Adipocyte (in vitro differentiated cells): ENCODE measurements at regions not wholly inside any gene's neighbourhood (a gene's known extent, or its start where the extent isn't known, plus 50 kb on each side); places are given as distances from the start of the nearest gene placed in this dataset.
"Not testable (repeated sequence)": the region's sequence is repeated elsewhere in the genome, so short reads cannot be mapped to it uniquely, and the experiment has no call there.

Experiments
- DNase-seq: peaks from one replicate; pipeline ENCODE4 v3.0.0-alpha.2; 2015; ENCODE audit warnings: low read depth
- H3K27me3 ChIP-seq: replicated peaks from 2 replicates; pipeline ENCODE4 v1.7.0; 2013; ENCODE audit warnings: mild to moderate bottlenecking, low read length, moderate library complexity; ENCODE audit not compliant: control insufficient read depth, insufficient read depth
- H3K36me3 ChIP-seq: 2 replicates; pipeline ENCODE4 v1.7.0; 2013; ENCODE audit warnings: low read length, mild to moderate bottlenecking, moderate library complexity; ENCODE audit not compliant: control insufficient read depth, insufficient read depth, severe bottlenecking
- H3K4me1 ChIP-seq: 2 replicates; pipeline ENCODE4 v1.7.0; 2013; ENCODE audit warnings: mild to moderate bottlenecking, low read length, moderate library complexity; ENCODE audit not compliant: control insufficient read depth, insufficient read depth
- H3K4me3 ChIP-seq: 2 replicates; pipeline ENCODE4 v1.7.0; 2013; ENCODE audit warnings: mild to moderate bottlenecking, low read length, moderate library complexity
- H3K9ac ChIP-seq: 2 replicates; pipeline ENCODE4 v1.7.0; 2013; ENCODE audit warnings: mild to moderate bottlenecking, low read length, moderate library complexity
- H3K9me3 ChIP-seq: 2 replicates; pipeline ENCODE4 v1.7.0; 2013; ENCODE audit warnings: mild to moderate bottlenecking, low read length, moderate library complexity; ENCODE audit not compliant: control insufficient read depth

DNA sequence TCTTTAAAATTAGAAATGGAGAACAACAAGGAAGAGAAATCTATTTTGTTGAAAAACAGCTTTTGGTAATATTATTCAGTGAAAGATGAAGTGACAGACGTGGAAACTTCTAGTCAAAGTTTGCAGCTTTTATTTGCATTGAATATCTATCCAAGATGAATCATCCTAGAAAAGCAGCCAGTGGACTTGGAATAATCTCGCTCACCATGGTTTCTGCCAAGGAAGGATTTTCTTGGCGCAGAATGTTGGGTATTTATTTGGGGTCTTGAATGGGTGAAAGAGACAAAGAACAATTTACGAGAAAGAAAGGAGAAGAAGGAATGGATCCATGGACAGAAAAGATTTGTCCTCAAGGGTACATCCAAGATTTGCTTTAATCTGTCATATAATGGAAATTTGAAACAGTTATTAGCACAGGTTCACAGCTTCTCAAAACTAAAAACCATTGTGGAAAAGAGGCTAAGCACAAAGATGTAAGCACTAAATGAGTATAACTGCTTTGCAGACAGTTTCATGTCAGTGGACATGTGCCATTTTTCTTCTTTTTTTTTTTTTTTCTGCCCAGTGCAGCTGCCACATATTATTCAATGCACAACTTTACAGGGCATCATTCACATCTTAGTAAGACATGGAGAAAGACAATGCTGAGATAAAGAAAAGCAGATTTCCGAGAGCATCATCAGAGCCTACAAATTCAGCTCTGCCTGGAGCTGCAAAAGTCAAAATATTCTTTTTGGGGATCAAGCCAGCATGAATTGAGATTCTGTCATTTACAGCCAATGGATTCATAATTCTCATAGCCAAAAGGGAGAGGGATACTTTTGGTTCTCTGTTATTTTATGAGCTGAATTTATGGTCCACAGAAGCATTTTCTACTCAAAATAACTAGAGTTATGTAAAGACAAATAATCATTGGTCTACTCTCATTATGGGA lies 333.7 kb downstream of the DAD1 start:
- Histone ChIP-seq H3K27me3 (no peaks in the 10 kb centered on the region), H3K9me3 (no peaks in the 10 kb centered on the region), H3K4me1 (peaks cover 20% of the 10 kb centered on the region), H3K9ac (no peak overlapping the region), H3K4me3 (no peak overlapping the region), H3K36me3 (no peaks in the 10 kb centered on the region)
- no peak for DNase-seq

DNA sequence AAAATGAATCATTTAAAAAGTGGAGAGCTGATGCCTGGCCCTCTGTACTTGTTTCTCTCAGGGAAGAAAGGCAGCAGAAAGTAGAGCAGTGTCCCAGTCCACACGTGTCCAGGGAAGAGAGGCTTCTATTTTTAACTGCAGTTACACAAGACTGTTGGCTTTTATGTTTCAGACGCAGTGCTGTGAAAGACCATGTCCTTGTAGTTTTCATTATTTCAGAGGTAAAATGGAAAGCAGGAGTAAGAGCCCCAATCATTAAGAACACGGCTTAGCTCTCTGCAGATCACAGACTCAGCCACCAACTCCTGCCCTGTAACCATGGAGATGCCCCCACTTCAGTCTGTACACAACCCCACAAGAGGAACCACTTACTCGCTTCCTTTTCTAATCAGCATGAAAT lies 336.3 kb downstream of the DAD1 start:
- no peak for DNase-seq
- H3K9me3 ChIP-seq: no peaks in the 10 kb centered on the region
- H3K36me3 ChIP-seq: no peaks in the 10 kb centered on the region
- peak overlapping the region; percentile 63 for H3K4me3 ChIP-seq
- H3K9ac ChIP-seq: peak overlapping the region; percentile 34
- no peaks in the 10 kb centered on the region for H3K27me3 ChIP-seq
- peaks cover 20% of the 10 kb centered on the region for H3K4me1 ChIP-seq

- no peak overlapping the region for H3K4me3 ChIP-seq
- H3K36me3 ChIP-seq: no peaks in the 10 kb centered on the region
- no peak for DNase-seq
- peaks cover 20% of the 10 kb centered on the region for H3K4me1 ChIP-seq
- no peaks in the 10 kb centered on the region for H3K9me3 ChIP-seq
- H3K27me3 ChIP-seq: no peaks in the 10 kb centered on the region
- H3K9ac ChIP-seq: no peak overlapping the region
These were observed 337.9 kb downstream of the DAD1 start for GRCh38 chr14:22251090-22251489.

DNA sequence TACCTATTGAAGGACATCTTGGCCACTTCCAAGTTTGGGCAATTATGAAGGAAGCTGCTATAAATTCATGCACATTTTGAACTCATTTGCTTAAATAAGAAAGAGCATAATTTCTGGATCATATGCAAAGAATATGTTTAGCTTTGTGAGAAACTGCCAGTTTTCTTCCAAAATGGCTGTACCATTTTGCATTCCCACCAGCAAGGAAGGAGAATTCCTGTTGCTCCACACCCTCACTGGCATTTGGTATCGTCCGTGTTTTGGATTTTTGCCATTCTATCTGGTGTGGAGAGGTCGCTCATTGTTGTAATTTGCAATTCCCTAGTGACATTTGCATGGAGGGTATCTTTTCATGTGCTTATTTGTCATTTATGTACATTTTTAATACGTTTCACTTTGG lies 339.3 kb downstream of the DAD1 start:
- Histone ChIP-seq H3K4me1 (peaks cover 23% of the 10 kb centered on the region), H3K9me3 (no peaks in the 10 kb centered on the region), H3K36me3 (no peaks in the 10 kb centered on the region), H3K27me3 (no peaks in the 10 kb centered on the region), H3K9ac (no peak overlapping the region), H3K4me3 (no peak overlapping the region)
- no peak for DNase-seq

DNA sequence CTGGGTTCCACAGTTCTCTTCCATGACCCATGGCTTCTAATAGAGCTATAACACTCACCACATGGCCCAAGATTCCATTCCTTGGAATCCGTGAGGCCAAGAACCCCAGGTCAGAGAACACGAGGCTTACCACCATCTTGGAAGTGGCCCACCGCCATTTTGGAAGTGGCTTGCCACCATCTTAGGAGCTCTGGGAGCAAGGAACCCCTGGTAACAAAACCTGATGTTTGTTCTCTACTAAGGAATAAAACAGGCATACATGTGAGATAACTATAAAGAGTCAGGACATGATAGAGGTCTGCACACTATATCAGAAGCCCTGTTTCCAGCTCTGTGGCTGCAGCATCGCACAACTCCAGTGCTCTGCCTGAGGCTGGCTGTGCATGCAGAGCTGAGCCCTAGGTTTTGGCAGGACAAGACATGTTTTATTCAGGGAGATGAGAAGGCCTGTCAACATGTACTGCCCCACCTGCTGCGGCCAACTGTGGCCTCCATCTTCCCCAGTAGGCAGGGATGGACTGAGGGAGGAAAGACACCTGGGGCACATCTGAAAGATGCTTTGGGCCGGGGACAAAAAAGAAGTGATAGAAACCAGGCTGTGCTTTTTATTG lies 344.9 kb downstream of the DAD1 start:
- Histone ChIP-seq H3K4me3 (no peak overlapping the region), H3K27me3 (no peaks in the 10 kb centered on the region), H3K9ac (no peak overlapping the region), H3K4me1 (peaks cover 6% of the 10 kb centered on the region), H3K36me3 (no peaks in the 10 kb centered on the region), H3K9me3 (no peaks in the 10 kb centered on the region)
- DNase-seq: no peak

- not testable (repeated sequence) for H3K36me3 ChIP-seq, H3K9me3 ChIP-seq, DNase-seq, H3K9ac ChIP-seq, H3K27me3 ChIP-seq, H3K4me1 ChIP-seq, H3K4me3 ChIP-seq
These were observed 350.7 kb downstream of the DAD1 start for GRCh38 chr14:22238320-22238719.

GRCh38 chr14:22233377-22233776 lies 355.6 kb downstream of the DAD1 start:
- H3K4me3 ChIP-seq: no peak overlapping the region
- H3K9me3 ChIP-seq: peaks cover 10% of the 10 kb centered on the region
- no peak for DNase-seq
- no peaks in the 10 kb centered on the region for H3K36me3 ChIP-seq
- H3K27me3 ChIP-seq: no peaks in the 10 kb centered on the region
- H3K4me1 ChIP-seq: peaks cover 3% of the 10 kb centered on the region
- H3K9ac ChIP-seq: no peak overlapping the region

GRCh38 chr14:22232933-22233332 lies 356.1 kb downstream of the DAD1 start:
- Histone ChIP-seq H3K36me3 (no peaks in the 10 kb centered on the region), H3K9ac (no peak overlapping the region), H3K27me3 (no peaks in the 10 kb centered on the region), H3K4me3 (no peak overlapping the region), H3K4me1 (peaks cover 3% of the 10 kb centered on the region), H3K9me3 (peaks cover 10% of the 10 kb centered on the region)
- DNase-seq: no peak

GRCh38 chr14:22232486-22232885 lies 356.5 kb downstream of the DAD1 start:
- no peak overlapping the region for H3K4me3 ChIP-seq
- no peaks in the 10 kb centered on the region for H3K36me3 ChIP-seq
- peaks cover 3% of the 10 kb centered on the region for H3K4me1 ChIP-seq
- H3K9ac ChIP-seq: no peak overlapping the region
- peaks cover 10% of the 10 kb centered on the region for H3K9me3 ChIP-seq
- DNase-seq: no peak
- H3K27me3 ChIP-seq: no peaks in the 10 kb centered on the region

GRCh38 chr14:22231018-22231417 lies 358.0 kb downstream of the DAD1 start:
- no peaks in the 10 kb centered on the region for H3K27me3 ChIP-seq
- DNase-seq: no peak
- no peaks in the 10 kb centered on the region for H3K36me3 ChIP-seq
- peaks cover 10% of the 10 kb centered on the region for H3K9me3 ChIP-seq
- H3K9ac ChIP-seq: no peak overlapping the region
- H3K4me1 ChIP-seq: peaks cover 5% of the 10 kb centered on the region
- H3K4me3 ChIP-seq: no peak overlapping the region

- no peak overlapping the region for H3K9ac ChIP-seq
- H3K4me3 ChIP-seq: no peak overlapping the region
- no peak for DNase-seq
- peaks cover 10% of the 10 kb centered on the region for H3K4me1 ChIP-seq
- H3K36me3 ChIP-seq: no peaks in the 10 kb centered on the region
- H3K9me3 ChIP-seq: peaks cover 10% of the 10 kb centered on the region
- H3K27me3 ChIP-seq: no peaks in the 10 kb centered on the region
These were observed 358.5 kb downstream of the DAD1 start for GRCh38 chr14:22230517-22230916.
